HG03571 (cell line): ENCODE measurements at regions not wholly inside any gene's neighbourhood (a gene's known extent, or its start where the extent isn't known, plus 50 kb on each side); places are given as distances from the start of the nearest gene placed in this dataset.

Source experiments
- ATAC-seq: cut with Tn5 transposase; IDR thresholded peaks from one replicate; pipeline ENCODE4 v1.9.1; 2021; ENCODE audit not compliant: unreplicated experiment

GRCh38 chr1:50295566-50295965, 127.7 kb downstream of the DMRTA2 start:
- ATAC-seq: no peak

GRCh38 chr1:50292276-50292675, 131.0 kb downstream of the DMRTA2 start:
- no peak for ATAC-seq

- ATAC-seq: no peak
Measured at GRCh38 chr1:50289495-50289894, 133.7 kb downstream of the DMRTA2 start.

- ATAC-seq: no peak
Measured at GRCh38 chr1:50285994-50286393, 137.2 kb downstream of the DMRTA2 start.

GRCh38 chr1:50279622-50280330, 143.5 kb downstream of the DMRTA2 start:
- no peak for ATAC-seq

GRCh38 chr1:50278961-50279360, 144.3 kb downstream of the DMRTA2 start:
- ATAC-seq: no peak

- no peak for ATAC-seq
Measured at GRCh38 chr1:50278410-50278809, 144.8 kb downstream of the DMRTA2 start.

GRCh38 chr1:50275566-50275965, 147.7 kb downstream of the DMRTA2 start:
- ATAC-seq: no peak

GRCh38 chr1:50272912-50273311, 150.3 kb downstream of the DMRTA2 start:
- ATAC-seq: no peak

- ATAC-seq: no peak
Measured at GRCh38 chr1:50271968-50272578, 151.2 kb downstream of the DMRTA2 start.

GRCh38 chr1:50271337-50271736, 151.9 kb downstream of the DMRTA2 start:
- no peak for ATAC-seq

- no peak for ATAC-seq
Measured at GRCh38 chr1:50270926-50271325, 152.3 kb downstream of the DMRTA2 start.

GRCh38 chr1:50268049-50268448, 155.2 kb downstream of the DMRTA2 start:
- no peak for ATAC-seq

- no peak for ATAC-seq
Measured at GRCh38 chr1:50266509-50266908, 156.7 kb downstream of the DMRTA2 start.

- no peak for ATAC-seq
Measured at GRCh38 chr1:50265790-50266314, 157.1 kb downstream of the ELAVL4 start.

- ATAC-seq: no peak
Measured at GRCh38 chr1:50264590-50264989, 155.9 kb downstream of the ELAVL4 start.

GRCh38 chr1:50262436-50262835, 153.7 kb downstream of the ELAVL4 start:
- ATAC-seq: no peak

- no peak for ATAC-seq
Measured at GRCh38 chr1:50261951-50262350, 153.2 kb downstream of the ELAVL4 start.

- ATAC-seq: no peak
Measured at GRCh38 chr1:50257940-50258685, 149.4 kb downstream of the ELAVL4 start.

- no peak for ATAC-seq
Measured at GRCh38 chr1:50257029-50257428, 148.3 kb downstream of the ELAVL4 start.
